Gastroesophageal sphincter (tissue), 2 donors: ENCODE measurements at regions not wholly inside any gene's neighbourhood (a gene's known extent, or its start where the extent isn't known, plus 50 kb on each side); places are given as distances from the start of the nearest gene placed in this dataset.

Source experiments
- POLR2A ChIP-seq, 2 donors: fragments of 450-650 bp; IDR thresholded peaks; one replicate each; pipeline ENCODE4 v1.6.1; 2017; ENCODE audit warnings: antibody characterized with exemption in 2 of 2, mild to moderate bottlenecking in 2 of 2, moderate library complexity in 1 of 2
- POLR2AphosphoS5 ChIP-seq: sonication (generic); formaldehyde crosslinking; IDR thresholded peaks from one replicate; pipeline ENCODE4 v1.6.1; 2017; ENCODE audit warnings: antibody characterized with exemption

DNA sequence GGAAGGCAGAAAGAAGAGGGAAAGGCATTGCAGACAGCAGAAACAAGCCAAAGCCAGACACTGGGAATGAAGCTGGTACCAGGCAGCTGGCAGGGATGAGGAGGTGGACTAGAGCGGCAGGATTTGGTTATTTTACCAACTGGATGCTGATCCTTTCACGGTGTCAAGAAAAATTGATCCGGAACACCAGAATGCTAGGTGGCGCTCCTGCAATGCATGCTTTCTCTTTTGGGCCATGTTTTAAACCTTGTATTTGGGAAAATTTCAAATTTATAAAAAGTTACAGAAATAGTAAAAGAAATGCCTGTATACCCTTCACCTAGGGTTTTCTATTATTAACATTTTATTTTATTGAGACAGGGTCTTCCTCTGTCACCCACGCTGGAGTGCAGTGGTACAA is 224.7 kb downstream of the SOX9 start:
- TF ChIP-seq POLR2AphosphoS5: no peak
- TF ChIP-seq POLR2A (IDR thresholded peaks at IDR 0.05): no peak
